ENCODE measurements at regions not wholly inside any gene's neighbourhood (a gene's known extent, or its start where the extent isn't known, plus 50 kb on each side); places are given as distances from the start of the nearest gene placed in this dataset.
"Not testable (repeated sequence)": the region's sequence is repeated elsewhere in the genome, so short reads cannot be mapped to it uniquely, and the experiment has no call there.

DNA sequence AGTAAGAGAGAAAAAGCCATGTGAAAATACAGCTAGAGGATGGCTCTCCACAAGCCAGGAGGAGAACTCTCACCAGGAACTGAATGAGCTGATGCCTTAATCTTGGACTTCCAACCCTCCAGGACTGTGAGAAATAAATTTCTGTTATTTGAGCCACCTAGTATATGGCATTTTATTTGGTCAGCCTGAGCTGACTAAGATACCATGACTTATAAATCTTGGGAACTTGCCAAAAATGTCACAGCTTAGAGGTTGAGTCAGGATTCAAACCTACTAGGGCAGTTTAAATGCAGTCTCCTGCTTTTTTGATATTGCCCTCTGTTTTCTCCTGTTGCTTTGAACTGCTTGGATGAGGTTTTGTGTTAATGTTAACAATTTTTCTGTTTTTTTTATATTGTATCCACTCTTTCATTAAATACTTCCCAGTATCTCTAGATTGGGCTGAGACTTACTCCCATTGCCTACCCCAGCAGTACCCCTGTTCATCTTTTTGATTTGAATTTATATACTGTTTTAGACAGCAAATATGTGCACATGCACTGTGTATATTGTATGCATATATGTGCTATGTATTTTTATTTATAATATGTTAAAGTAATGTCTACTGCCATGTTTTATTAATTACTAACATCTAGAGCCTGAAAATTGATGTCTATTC, 1223.2 kb downstream of the OTOL1 start:
- DNase-seq (ENCODE audit: low read depth in 2 of 2) = no peak

DNA sequence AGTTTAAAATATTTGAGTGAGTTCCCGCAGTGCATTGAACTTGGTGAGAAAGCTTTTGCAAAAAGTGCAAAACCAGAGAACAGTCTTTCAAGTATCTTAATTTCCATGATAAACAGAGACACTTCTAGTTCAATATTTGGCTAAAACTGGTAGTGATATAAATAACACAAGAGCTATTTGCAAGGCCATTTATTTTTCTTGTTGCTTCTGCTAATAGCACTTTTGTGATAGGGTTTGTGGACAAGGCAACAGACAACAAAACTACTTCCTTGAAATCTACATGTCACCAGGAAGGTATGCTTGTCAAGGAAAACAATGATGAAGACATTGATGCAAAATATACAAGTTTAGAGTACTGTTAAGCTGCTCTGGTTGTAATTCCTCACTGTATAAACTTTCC, 1225.1 kb downstream of the OTOL1 start:
- no peak for DNase-seq (ENCODE audit: low read depth in 2 of 2)

DNA sequence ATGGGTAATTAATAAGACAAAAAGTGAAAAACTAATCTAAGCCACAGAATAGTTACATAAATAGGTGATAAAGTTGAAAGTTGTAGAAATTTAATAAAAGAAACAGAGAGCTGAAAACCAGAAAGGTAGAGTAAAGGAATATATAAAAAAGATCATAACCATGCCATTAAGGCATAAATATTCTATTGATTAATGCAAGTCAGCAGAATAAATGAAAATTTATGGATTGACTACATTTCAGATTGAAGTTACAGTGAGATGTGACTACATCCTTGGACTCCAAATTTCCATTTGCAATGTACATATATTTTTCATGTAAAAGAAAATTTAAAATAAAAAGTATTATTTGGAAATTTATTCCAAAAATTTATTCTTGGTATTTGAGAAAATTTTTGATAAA, 1225.7 kb downstream of the OTOL1 start:
- DNase-seq (ENCODE audit: low read depth in 2 of 2) = no peak

DNA sequence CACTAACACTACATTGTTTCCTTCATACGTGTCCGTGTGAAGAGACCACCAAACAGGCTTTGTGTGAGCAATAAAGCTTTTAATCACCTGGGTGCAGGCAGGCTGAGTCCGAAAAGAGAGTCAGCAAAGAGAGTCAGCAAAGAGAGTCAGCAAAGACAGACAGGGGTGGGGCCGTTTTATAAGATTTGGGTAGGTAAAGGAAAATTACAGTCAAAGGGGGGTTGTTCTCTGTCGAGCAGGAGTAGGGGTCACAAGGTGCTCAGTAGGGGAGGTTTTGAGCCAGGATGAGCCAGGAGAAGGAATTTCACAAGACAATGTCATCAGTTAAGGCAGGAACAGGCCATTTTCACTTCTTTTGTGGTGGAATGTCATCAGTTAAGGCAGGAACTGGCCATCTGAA, 1226.2 kb downstream of the OTOL1 start:
- DNase-seq (ENCODE audit: low read depth in 2 of 2) = not testable (repeated sequence)

DNA sequence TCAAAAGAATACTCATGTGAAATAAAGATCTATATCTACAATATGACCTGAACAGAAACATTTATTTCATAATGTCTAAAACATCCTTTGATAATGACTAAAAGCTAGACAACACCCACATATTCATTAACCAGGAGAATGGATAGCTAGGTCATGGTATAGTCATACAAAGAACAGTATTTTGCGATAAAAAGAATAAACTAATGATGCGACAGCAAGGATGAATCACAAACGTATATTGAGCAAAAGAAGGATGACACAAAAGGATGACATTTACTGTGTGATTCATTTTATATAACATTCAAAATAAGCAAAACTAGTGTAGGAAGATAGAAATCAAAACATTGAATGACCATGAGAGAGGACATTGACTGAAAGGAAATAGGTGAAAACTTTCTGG, 1233.1 kb downstream of the OTOL1 start:
- no peak for DNase-seq (ENCODE audit: low read depth in 2 of 2)

DNA sequence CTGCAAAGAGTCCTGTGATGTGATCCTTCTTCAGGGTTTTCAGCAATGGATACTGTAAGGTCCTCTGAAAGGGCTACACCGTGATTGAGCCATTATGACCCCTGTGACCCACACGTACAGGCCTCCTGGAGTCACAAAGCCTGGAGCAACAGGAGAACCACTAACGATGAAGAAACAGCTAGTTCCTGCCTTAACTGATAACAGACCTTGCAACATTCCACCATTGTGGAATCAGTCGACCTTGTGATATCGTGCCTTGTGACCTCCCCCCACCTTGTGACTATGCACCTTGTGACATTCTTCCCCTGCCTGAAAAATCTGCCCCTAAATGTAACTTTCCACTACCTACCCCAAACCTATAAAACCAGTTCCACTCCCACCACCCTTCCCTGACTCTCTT, 1235.4 kb downstream of the OTOL1 start:
- not testable (repeated sequence) for DNase-seq (ENCODE audit: low read depth in 2 of 2)

DNA sequence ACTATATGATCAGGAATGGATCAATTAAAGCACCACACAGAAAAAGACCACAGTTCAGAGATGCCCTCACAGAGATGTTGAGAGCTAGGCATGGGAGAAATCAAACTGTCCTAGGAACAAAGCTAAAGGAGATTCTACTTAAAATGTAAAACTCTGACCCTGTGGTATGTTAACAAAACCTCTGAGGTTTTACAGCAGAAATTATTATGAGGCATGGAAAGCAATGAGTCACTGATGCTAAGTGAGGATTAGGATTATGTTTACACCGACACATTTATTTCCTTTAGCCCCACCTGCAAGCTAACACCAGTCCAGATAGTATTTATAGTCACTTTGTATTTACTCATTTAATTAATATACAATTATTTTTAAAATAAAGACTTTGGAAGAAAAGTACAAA, 1242.2 kb downstream of the OTOL1 start:
- no peak for DNase-seq (ENCODE audit: low read depth in 2 of 2)

DNA sequence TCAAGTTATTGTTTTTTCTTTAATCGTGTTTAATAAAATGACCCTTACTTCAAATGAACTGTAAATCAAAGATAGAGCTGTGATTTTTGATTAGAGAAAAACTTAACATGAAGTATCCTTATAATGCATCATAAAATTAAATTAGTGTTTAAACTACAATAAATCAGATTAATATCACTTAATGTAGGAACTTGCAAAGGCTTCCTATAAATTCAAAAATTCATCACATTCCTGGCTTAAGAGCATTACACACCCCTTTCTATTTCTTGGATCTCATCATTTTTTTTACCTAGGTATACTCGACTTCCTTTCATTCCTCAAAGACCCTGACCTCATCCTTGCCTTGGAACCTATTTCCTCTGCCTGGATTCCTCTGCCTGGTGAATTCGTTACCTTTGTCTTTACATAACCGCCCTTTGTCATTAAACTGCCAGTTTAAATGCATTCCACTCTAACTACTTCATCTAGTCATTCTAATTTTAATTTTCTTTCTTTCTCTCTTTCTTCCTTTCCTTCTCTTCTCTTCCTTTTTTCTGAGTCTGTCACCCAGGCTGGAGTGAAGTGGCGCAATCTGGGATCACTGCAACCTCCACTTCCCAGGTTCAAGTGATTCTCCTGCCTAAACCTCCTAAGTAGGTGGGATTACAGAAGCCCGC, 1244.5 kb downstream of the OTOL1 start:
- DNase-seq (ENCODE audit: low read depth in 2 of 2) = no peak

DNA sequence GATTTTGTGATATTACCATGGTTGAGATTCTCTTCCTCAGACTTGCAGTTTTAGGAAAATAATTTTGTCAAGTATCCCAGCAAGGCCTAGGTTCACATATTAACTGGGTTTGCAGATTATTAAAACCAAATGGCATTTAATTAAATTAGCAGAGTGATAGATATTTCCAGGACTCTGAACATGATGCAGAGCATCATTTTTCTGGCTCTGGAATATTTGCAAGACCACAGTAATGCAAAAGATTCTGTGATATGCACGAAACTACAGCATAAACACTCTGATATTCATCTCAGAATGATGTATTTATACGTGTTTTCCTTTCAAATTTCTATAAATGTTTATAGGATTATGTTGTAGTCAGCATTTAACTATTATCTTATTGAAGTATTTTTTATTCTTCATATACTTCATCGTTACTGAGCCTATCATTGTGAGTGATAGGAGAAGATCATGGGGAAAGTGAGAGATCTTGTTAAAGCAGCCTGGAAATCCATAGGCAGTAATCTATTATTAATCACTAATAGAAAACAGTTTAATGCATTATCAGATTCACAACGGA, 1245.6 kb downstream of the OTOL1 start:
- DNase-seq (ENCODE audit: low read depth in 2 of 2) = no peak

DNA sequence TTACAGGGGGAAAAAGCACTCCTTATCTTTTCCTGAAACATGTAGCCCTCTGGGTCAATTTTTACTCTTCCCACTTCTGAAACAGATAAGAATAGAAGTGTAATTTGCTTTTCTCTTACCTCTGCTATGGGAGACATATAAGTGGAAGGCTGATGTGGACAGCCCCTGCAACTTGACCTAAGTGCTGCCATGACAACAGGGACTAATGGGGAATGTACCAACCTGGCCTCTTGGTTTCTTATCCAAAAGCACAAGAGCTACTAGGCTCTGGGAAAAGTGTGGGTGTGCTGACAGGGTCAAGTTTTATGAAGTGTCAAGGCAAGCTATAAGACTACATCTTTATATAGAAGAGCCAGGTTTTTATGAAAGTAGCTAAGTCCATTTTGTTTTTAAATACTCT, 1246.5 kb downstream of the OTOL1 start:
- DNase-seq (ENCODE audit: low read depth in 2 of 2) = no peak

DNA sequence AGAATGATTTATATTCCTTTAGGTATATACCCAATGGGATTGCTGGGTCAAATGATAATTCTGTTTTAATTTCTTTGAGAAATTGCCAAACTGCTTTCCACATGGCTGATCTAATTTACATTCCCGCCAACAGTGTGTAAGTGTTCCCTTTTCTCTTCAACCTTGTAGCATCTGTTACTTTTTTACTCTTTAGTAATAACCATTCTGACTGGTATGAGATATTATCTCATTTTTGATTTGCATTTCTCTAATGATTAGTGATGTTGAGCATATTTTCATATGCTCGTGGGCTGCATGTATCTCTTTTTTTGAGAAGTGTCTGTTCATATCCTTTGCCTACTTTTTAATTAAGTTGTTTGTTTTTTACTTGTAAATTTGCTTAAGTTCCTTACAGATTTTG, 1264.2 kb downstream of the OTOL1 start:
- DNase-seq (ENCODE audit: low read depth in 2 of 2) = no peak

DNA sequence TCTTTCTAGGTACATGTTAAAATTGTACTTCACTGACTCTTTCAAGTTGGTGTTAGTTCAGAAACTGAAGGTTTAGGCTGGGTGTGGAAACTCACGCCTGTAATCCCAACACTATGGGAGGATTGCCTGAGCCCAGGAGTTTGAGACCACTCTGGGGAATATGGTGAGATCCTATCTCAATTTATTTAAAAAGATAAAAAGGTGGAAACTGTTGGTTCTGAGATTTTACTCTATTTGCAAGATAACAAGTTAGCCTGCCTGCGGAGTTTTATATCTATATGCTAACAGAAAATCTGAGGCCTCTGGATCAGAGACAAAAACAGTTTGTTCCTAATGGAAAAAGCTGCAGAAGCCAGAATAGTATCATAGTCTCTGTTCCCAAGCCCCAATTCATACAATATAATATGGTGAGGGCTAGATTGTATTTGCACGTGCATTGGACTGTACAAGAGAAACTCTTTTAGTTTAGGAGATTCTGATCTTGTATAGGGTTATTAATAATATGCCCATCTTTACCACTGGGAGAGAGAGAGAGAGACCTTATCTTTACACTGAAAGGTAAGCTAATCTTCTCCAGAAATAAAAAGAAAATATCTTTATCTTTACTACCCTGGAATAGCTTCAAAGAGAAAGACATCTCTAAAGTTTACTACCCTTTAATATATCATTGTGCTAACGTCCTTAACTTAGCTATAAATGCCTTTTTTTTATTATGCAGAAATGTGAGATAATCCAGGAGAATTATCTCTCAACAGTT, 1267.6 kb downstream of the OTOL1 start:
- no peak for DNase-seq (ENCODE audit: low read depth in 2 of 2)

DNA sequence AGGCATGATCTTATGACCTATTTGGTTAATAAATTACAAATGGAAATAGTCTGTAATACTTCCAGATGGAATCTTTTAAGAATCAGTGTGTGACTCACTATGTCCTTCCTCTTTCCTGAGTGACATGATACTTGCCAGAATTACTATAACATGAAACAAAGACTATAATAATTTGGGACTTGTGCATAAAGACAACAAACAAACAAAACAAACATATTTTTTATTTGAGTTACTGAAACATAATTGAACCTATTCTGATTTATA, 1268.1 kb downstream of the OTOL1 start:
- no peak for DNase-seq (ENCODE audit: low read depth in 2 of 2)

DNA sequence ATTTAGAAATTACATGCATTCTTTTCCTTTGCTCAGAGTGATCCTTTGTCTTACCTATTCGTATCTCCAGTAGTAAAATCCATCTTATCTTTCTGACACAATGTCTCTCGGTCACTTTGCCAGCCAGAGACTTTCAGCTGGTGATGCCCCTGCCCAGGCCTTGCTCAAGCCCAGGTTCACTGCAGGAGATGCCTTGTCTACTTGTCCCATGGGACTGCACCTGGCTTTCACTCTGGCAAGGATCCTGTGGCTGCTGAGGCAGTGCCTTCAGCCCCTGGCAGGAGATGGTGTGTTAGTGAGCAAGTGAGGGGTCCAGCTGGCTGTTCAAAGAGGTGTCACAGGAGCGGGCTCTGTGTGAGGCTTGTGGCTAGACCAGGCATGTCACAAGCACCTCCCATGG, 1268.9 kb downstream of the OTOL1 start:
- no peak for DNase-seq (ENCODE audit: low read depth in 2 of 2)

DNA sequence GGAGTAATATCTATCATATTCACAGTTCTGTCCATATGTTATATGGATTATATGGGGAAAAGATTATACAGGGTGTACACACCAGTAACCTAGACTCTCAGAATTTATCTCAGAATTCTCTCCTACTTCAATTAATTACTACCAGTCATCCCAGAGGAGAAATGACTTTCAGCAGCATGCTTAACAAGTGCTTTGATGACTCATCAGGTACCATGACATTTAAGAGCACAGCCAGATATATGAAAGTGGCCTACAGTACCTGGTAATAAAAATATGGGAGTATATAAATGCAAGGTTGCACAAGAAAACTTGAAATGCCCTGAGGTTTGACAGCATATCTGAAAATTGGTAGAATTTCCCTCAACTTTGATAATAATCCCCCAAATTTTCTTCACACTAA, 1273.0 kb downstream of the OTOL1 start:
- DNase-seq (ENCODE audit: low read depth in 2 of 2) = no peak

DNA sequence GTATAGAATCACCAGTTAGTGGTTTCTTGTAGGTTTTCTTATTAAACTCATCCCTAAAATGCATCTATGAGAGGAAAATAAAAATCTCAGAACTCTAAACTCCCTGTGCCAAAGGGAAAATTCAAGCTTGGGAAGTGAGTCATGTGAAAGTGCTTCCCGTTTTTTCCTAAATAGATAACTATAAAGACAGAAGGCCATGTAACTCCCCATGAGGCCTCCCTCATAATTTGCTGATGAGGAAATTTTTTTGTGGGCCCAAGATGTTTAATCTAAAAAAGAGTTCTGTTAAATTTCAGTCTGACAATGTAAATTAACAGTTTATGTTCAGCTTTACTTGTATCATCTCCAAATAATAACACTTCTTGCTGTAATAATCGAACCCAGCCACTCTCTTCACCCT, 1273.9 kb downstream of the OTOL1 start:
- DNase-seq (ENCODE audit: low read depth in 2 of 2) = no peak

DNA sequence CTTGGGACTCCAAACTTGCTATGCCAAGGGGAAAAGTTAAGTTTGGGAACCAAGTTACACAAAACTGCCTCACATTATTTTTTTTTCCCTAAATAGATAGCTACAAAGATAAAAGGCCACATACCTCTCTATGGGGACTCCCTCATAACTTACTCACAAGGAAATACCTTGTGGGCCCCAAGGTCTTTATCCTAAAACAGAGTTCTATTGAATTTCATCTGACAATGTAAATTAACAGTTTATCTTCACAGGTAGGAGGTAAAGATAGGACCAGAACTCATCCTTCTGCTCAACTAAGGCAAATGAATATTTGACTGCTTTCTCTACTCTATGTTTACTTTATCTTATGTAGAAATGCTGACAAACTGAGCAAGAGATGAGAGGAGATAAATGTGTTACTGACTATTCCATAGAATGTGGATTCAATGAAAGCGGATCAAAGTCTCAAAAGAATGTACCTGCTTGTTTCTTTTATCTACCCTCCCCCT, 1278.0 kb downstream of the OTOL1 start:
- DNase-seq (ENCODE audit: low read depth in 2 of 2) = no peak

DNA sequence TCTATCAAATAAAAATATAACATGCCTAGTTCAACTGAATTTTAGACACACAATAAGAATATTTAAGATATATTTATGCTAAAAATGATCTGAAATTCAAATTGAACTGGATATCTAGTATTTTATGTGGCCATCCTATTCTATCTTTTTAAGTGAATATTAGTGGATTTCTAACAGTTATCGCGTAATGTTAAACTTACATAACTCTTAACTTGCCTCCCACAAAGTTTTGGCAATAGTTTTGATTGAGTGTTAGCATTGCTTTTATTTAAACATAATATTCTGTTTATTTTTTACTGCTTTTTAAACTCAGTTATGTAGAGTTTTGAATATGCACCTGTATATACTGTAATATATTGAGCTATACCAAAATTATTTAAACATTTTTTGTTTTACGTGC, 1279.5 kb downstream of the OTOL1 start:
- DNase-seq (ENCODE audit: low read depth in 2 of 2) = no peak

DNA sequence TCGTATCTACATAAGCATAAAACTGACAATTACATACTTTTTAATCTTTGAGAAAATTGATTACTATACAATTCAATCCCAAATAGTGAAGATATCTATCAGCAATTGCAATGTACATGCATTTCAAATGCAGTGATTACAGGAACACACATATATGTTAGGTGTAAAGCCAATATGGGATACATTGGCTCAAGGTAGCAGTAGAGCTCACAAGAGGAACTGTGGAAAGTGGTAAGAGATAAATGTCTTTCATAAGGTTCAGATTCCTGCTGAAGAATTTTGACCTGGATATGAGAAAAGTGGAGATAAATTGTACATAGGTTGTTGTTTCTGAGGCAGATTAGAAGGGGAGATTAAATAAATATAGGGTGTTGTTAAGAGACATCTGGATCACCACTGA, 1280.5 kb downstream of the OTOL1 start:
- DNase-seq (ENCODE audit: low read depth in 2 of 2) = no peak

DNA sequence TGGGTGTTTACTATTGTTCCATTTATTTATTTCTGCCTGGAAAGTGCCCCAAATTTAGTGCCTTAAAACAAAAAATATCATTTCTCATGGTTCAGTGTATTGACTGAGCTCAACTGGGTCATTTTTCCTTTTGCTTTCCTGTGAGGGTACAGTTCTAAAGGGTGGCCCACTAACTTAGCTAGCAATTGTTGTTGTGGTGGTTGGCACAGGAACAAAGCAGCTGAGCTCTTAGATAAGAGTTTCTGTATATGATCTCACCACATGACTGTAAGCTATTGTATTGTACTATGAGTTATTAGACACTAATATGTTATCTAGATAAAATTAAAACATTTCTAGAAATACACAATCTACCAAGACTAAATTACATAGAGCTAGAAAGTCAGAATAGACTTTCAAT, 1283.7 kb downstream of the OTOL1 start:
- DNase-seq (ENCODE audit: low read depth in 2 of 2) = no peak

DNA sequence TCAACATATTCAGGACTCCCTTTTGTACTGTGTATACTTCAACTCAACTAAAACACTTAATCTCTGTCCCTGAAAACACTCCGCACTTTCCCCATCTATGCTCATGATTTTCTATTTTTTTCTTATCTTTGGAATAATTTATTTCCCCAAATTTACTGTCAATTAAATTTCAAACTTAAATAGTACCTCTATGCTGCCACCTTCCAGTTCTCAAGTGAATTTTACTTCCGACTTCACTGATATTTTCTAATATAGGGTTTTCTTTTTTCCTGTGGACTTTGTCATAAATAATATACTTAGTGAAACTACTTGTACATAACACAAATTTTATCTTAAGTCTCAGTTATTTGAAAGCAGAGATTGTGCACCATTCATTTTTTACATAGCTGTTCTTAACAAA, 1303.3 kb downstream of the OTOL1 start:
- no peak for DNase-seq (ENCODE audit: low read depth in 2 of 2)

DNA sequence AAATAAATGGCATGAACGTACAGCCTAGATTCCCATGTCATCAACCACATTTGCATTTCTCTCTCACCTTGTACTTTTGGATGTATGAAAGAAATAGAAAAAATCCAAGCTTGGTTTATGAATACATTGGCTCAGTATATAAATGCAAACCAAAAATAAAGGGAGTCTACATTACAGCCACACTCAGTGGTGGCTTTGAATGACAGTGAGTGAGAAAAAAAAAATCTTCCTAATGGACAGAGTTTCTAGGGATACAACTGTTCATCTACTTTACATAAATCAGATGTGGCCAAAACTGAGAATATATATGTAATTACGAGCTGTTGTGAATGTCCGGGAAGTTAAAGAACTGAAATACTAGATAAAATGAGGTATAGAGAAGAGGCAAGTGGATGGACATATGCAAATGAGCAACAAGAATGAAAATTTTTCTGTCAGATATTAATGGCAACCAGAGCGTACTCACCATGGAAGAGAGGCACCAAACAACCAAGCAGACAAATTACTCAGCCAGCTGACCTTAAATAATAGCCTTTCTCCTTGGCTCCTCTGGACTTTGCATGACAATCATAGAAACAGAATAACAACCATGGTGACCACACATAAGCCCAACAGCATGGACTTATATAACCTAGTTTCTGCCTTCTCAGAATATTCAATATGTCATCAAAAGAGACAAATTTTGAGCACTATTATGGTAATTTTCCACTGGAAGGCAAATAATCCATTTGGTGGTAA, 1305.8 kb downstream of the OTOL1 start:
- no peak for DNase-seq (ENCODE audit: low read depth in 2 of 2)
